GM23338 (cell line): ENCODE measurements at regions not wholly inside any gene's neighbourhood (a gene's known extent, or its start where the extent isn't known, plus 50 kb on each side); places are given as distances from the start of the nearest gene placed in this dataset.

Experiments used
- ATAC-seq: fragments of 200-7000 bp; cut with Tn5 transposase; 3 replicates; pipeline ENCODE4 v1.9.1; 2020
- DNase-seq: peaks from one replicate; pipeline ENCODE4 v3.0.0-alpha.2; 2015; ENCODE audit warnings: low spot score
- H2AFZ ChIP-seq: fragments of 200-600 bp; sonication (generic); 2 replicates; pipeline ENCODE4 v1.8.0; 2016; ENCODE audit warnings: antibody characterized with exemption, mild to moderate bottlenecking, moderate library complexity
- H3F3A ChIP-seq: fragments of 200-600 bp; sonication (generic); replicated peaks from 2 replicates; pipeline ENCODE4 v1.8.0; 2017; ENCODE audit warnings: antibody characterized with exemption, mixed run types, low read depth
- H3K27ac ChIP-seq: fragments of 200-600 bp; sonication (generic); 2 replicates; pipeline ENCODE4 v1.6.1; 2016; ENCODE audit warnings: low read depth
- H3K27me3 ChIP-seq: fragments of 200-600 bp; sonication (generic); 2 replicates; pipeline ENCODE4 v1.8.0; 2016; ENCODE audit warnings: mild to moderate bottlenecking, mixed run types, moderate library complexity; ENCODE audit not compliant: insufficient read depth
- H3K36me3 ChIP-seq: fragments of 200-600 bp; sonication (generic); 2 replicates; pipeline ENCODE4 v1.8.0; 2016; ENCODE audit warnings: mild to moderate bottlenecking; ENCODE audit not compliant: insufficient read depth
- H3K4me1 ChIP-seq: fragments of 200-600 bp; sonication (generic); 2 replicates; pipeline ENCODE4 v1.8.0; 2016; ENCODE audit warnings: mild to moderate bottlenecking, moderate library complexity; ENCODE audit not compliant: insufficient read depth
- H3K4me2 ChIP-seq: fragments of 200-600 bp; sonication (generic); 2 replicates; pipeline ENCODE4 v1.7.1; 2017; ENCODE audit warnings: mixed run types
- H3K4me3 ChIP-seq: fragments of 200-600 bp; sonication (generic); 2 replicates; pipeline ENCODE4 v1.6.1; 2016; ENCODE audit warnings: mixed run types
- H3K79me2 ChIP-seq: fragments of 200-600 bp; sonication (generic); replicated peaks from 2 replicates; pipeline ENCODE4 v1.8.0; 2017; ENCODE audit warnings: mild to moderate bottlenecking; ENCODE audit not compliant: insufficient read depth
- H3K9me2 ChIP-seq: fragments of 200-600 bp; sonication (generic); 2 replicates; pipeline ENCODE4 v1.8.0; 2017; ENCODE audit not compliant: insufficient read depth
- H4K20me1 ChIP-seq: fragments of 200-600 bp; sonication (generic); replicated peaks from 2 replicates; pipeline ENCODE4 v1.8.0; 2017; ENCODE audit warnings: mild to moderate bottlenecking; ENCODE audit not compliant: insufficient read depth
- H3K27ac Mint-ChIP-seq: 2 replicates; pipeline ENCODE4 v1.8.0; 2020; ENCODE audit warnings: inconsistent platforms, mild to moderate bottlenecking, moderate library complexity, mixed read lengths
- H3K27me3 Mint-ChIP-seq: 3 replicates; pipeline ENCODE4 v1.8.0; 2022; ENCODE audit warnings: low read depth, mild to moderate bottlenecking, moderate library complexity, mixed read lengths, inconsistent platforms; ENCODE audit not compliant: insufficient read depth, poor library complexity
- H3K36me3 Mint-ChIP-seq: 3 replicates; pipeline ENCODE4 v1.8.0; 2021; ENCODE audit warnings: low read depth, mild to moderate bottlenecking, inconsistent platforms, moderate library complexity, mixed read lengths
- H3K4me1 Mint-ChIP-seq: 3 replicates; pipeline ENCODE4 v1.8.0; 2020; ENCODE audit warnings: mild to moderate bottlenecking, inconsistent platforms, mixed read lengths
- H3K4me3 Mint-ChIP-seq: 3 replicates; pipeline ENCODE4 v1.8.0; 2021; ENCODE audit warnings: moderate library complexity, mild to moderate bottlenecking, inconsistent platforms, mixed read lengths
- H3K9me3 Mint-ChIP-seq: 3 replicates; pipeline ENCODE4 v1.8.0; 2020; ENCODE audit warnings: moderate library complexity, mild to moderate bottlenecking, inconsistent platforms, mixed read lengths
- CREB1 ChIP-seq: fragments of 250-450 bp; sonication (Bioruptor Pico); IDR thresholded peaks from 2 replicates; pipeline ENCODE4 v1.5.0; 2020; ENCODE audit warnings: low read depth, mild to moderate bottlenecking, moderate library complexity
- EZH2phosphoT487 ChIP-seq: fragments of 200-600 bp; sonication (generic); IDR thresholded peaks from one replicate; pipeline ENCODE4 v1.8.1; 2018; ENCODE audit warnings: antibody characterized with exemption; ENCODE audit not compliant: unreplicated experiment
- JUNB ChIP-seq: IDR thresholded peaks from one replicate; pipeline ENCODE4 v1.6.1; 2016; ENCODE audit warnings: antibody characterized with exemption; ENCODE audit not compliant: unreplicated experiment
- NANOG ChIP-seq: IDR thresholded peaks from 2 replicates; pipeline ENCODE4 v1.6.1; 2016; ENCODE audit warnings: antibody characterized with exemption, borderline replicate concordance
- POLR2AphosphoS5 ChIP-seq: IDR thresholded peaks from 2 replicates; pipeline ENCODE4 v1.6.1; 2016; ENCODE audit warnings: antibody characterized with exemption, low read depth
- ZNF114 ChIP-seq: fragments of 250-450 bp; sonication (Bioruptor Pico); IDR thresholded peaks from 2 replicates; pipeline ENCODE4 v1.5.0; 2020; ENCODE audit warnings: mild to moderate bottlenecking, moderate library complexity
- ZNF331 ChIP-seq: fragments of 250-450 bp; sonication (Bioruptor Pico); IDR thresholded peaks from 2 replicates; pipeline ENCODE4 v1.5.0; 2020; ENCODE audit warnings: low read depth, mild to moderate bottlenecking, moderate library complexity
- TF ChIP-seq, protein P1 (sequence below): fragments of 250-450 bp; sonication (Bioruptor Pico); IDR thresholded peaks from 2 replicates; pipeline ENCODE4 v1.5.0; 2020; ENCODE audit warnings: mild to moderate bottlenecking, moderate library complexity
- TF ChIP-seq, protein P2 (sequence below): IDR thresholded peaks from one replicate; pipeline ENCODE4 v1.6.1; 2018; ENCODE audit warnings: antibody characterized with exemption; ENCODE audit not compliant: unreplicated experiment
- TF ChIP-seq, protein P3 (sequence below): IDR thresholded peaks from 2 replicates; pipeline ENCODE4 v1.6.1; 2016; ENCODE audit warnings: antibody characterized with exemption

- TF ChIP-seq NANOG: no peak
- no peak for TF ChIP-seq EZH2phosphoT487
- no peak for TF ChIP-seq ZNF114 (CRISPR knock-in tag)
- TF ChIP-seq ZNF331 (CRISPR knock-in tag): no peak
- no peak for TF ChIP-seq CREB1 (CRISPR knock-in tag)
Measured at GRCh38 chr9:24820196-24820595, 274.5 kb upstream of the IZUMO3 start (continued).

DNA sequence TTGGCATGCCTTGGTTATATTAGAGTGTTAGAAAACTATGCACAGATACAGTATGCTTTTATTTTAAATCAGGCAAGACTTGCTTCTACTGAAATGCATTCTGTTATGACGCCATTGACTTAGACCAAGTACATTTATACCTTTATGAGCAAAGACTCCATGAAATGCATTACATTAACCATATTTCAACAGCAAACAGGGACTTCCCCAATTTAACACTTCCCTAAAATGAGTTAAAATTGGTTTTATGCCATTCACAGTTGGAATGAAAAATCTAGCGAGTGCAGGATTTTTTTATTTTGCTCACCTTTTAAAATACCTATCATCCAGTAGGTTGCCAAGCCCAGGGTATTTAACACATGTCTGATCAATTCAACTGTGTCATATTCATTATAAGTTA, 272.1 kb upstream of the IZUMO3 start:
- Mint-ChIP-seq H3K9me3 (no peaks in the 10 kb centered on the region), H3K27me3 (peaks cover 2% of the 10 kb centered on the region)
- no peak overlapping the region for H2AFZ ChIP-seq

More for the DNA sequence above, 272.1 kb upstream of the IZUMO3 start:
- Histone ChIP-seq H3K27me3 (no peaks in the 10 kb centered on the region), H3K79me2 (no peaks in the 10 kb centered on the region), H3K27ac (no peak overlapping the region), H3F3A (no peaks in the 10 kb centered on the region), H3K4me1 (no peaks in the 10 kb centered on the region), H3K36me3 (no peaks in the 10 kb centered on the region), H3K9me2 (no peaks in the 10 kb centered on the region), H3K4me3 (no peak overlapping the region), H3K4me2 (no peak overlapping the region), H4K20me1 (no peaks in the 10 kb centered on the region)
- peaks cover 4% of the 10 kb centered on the region; the same call in 1 of the 3 replicates for H3K4me1 Mint-ChIP-seq
- DNase-seq: no peak
- ATAC-seq: no peak
- H3K27ac Mint-ChIP-seq: no peak overlapping the region
- no peak overlapping the region for H3K4me3 Mint-ChIP-seq
- TF ChIP-seq JUNB: no peak
- TF ChIP-seq, protein P1, sequence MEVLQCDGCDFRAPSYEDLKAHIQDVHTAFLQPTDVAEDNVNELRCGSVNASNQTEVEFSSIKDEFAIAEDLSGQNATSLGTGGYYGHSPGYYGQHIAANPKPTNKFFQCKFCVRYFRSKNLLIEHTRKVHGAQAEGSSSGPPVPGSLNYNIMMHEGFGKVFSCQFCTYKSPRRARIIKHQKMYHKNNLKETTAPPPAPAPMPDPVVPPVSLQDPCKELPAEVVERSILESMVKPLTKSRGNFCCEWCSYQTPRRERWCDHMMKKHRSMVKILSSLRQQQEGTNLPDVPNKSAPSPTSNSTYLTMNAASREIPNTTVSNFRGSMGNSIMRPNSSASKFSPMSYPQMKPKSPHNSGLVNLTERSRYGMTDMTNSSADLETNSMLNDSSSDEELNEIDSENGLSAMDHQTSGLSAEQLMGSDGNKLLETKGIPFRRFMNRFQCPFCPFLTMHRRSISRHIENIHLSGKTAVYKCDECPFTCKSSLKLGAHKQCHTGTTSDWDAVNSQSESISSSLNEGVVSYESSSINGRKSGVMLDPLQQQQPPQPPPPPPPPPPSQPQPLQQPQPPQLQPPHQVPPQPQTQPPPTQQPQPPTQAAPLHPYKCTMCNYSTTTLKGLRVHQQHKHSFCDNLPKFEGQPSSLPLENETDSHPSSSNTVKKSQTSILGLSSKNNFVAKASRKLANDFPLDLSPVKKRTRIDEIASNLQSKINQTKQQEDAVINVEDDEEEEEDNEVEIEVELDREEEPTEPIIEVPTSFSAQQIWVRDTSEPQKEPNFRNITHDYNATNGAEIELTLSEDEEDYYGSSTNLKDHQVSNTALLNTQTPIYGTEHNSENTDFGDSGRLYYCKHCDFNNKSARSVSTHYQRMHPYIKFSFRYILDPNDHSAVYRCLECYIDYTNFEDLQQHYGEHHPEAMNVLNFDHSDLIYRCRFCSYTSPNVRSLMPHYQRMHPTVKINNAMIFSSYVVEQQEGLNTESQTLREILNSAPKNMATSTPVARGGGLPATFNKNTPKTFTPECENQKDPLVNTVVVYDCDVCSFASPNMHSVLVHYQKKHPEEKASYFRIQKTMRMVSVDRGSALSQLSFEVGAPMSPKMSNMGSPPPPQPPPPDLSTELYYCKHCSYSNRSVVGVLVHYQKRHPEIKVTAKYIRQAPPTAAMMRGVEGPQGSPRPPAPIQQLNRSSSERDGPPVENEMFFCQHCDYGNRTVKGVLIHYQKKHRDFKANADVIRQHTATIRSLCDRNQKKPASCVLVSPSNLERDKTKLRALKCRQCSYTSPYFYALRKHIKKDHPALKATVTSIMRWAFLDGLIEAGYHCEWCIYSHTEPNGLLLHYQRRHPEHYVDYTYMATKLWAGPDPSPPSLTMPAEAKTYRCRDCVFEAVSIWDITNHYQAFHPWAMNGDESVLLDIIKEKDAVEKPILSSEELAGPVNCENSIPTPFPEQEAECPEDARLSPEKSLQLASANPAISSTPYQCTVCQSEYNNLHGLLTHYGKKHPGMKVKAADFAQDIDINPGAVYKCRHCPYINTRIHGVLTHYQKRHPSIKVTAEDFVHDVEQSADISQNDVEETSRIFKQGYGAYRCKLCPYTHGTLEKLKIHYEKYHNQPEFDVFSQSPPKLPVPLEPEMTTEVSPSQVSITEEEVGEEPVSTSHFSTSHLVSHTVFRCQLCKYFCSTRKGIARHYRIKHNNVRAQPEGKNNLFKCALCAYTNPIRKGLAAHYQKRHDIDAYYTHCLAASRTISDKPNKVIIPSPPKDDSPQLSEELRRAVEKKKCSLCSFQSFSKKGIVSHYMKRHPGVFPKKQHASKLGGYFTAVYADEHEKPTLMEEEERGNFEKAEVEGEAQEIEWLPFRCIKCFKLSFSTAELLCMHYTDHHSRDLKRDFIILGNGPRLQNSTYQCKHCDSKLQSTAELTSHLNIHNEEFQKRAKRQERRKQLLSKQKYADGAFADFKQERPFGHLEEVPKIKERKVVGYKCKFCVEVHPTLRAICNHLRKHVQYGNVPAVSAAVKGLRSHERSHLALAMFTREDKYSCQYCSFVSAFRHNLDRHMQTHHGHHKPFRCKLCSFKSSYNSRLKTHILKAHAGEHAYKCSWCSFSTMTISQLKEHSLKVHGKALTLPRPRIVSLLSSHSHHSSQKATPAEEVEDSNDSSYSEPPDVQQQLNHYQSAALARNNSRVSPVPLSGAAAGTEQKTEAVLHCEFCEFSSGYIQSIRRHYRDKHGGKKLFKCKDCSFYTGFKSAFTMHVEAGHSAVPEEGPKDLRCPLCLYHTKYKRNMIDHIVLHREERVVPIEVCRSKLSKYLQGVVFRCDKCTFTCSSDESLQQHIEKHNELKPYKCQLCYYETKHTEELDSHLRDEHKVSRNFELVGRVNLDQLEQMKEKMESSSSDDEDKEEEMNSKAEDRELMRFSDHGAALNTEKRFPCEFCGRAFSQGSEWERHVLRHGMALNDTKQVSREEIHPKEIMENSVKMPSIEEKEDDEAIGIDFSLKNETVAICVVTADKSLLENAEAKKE (CRISPR knock-in tag): no peak
- TF ChIP-seq ZNF114 (CRISPR knock-in tag): no peak
- TF ChIP-seq, protein P2, sequence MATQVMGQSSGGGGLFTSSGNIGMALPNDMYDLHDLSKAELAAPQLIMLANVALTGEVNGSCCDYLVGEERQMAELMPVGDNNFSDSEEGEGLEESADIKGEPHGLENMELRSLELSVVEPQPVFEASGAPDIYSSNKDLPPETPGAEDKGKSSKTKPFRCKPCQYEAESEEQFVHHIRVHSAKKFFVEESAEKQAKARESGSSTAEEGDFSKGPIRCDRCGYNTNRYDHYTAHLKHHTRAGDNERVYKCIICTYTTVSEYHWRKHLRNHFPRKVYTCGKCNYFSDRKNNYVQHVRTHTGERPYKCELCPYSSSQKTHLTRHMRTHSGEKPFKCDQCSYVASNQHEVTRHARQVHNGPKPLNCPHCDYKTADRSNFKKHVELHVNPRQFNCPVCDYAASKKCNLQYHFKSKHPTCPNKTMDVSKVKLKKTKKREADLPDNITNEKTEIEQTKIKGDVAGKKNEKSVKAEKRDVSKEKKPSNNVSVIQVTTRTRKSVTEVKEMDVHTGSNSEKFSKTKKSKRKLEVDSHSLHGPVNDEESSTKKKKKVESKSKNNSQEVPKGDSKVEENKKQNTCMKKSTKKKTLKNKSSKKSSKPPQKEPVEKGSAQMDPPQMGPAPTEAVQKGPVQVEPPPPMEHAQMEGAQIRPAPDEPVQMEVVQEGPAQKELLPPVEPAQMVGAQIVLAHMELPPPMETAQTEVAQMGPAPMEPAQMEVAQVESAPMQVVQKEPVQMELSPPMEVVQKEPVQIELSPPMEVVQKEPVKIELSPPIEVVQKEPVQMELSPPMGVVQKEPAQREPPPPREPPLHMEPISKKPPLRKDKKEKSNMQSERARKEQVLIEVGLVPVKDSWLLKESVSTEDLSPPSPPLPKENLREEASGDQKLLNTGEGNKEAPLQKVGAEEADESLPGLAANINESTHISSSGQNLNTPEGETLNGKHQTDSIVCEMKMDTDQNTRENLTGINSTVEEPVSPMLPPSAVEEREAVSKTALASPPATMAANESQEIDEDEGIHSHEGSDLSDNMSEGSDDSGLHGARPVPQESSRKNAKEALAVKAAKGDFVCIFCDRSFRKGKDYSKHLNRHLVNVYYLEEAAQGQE: no peak
- TF ChIP-seq, protein P3, sequence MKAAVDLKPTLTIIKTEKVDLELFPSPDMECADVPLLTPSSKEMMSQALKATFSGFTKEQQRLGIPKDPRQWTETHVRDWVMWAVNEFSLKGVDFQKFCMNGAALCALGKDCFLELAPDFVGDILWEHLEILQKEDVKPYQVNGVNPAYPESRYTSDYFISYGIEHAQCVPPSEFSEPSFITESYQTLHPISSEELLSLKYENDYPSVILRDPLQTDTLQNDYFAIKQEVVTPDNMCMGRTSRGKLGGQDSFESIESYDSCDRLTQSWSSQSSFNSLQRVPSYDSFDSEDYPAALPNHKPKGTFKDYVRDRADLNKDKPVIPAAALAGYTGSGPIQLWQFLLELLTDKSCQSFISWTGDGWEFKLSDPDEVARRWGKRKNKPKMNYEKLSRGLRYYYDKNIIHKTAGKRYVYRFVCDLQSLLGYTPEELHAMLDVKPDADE: no peak
- TF ChIP-seq POLR2AphosphoS5: no peak
- no peak for TF ChIP-seq CREB1 (CRISPR knock-in tag)
- H3K36me3 Mint-ChIP-seq: no peaks in the 10 kb centered on the region
